Suprapubic skin (tissue), 3 donors: ENCODE measurements at regions not wholly inside any gene's neighbourhood (a gene's known extent, or its start where the extent isn't known, plus 50 kb on each side); places are given as distances from the start of the nearest gene placed in this dataset.

Source experiments
- CTCF ChIP-seq, 2 donors: fragments of 200-600 bp in 1 of 2; fragments of 450-650 bp in 1 of 2; sonication (generic) in 1 of 2; IDR thresholded peaks; one replicate each; pipeline ENCODE4 v1.5.1; 2016 to 2019; ENCODE audit warnings: antibody characterized with exemption in 2 of 2, mild to moderate bottlenecking in 1 of 2, moderate library complexity in 1 of 2
- POLR2A ChIP-seq, 2 donors: fragments of 450-650 bp; IDR thresholded peaks; one replicate each; pipeline ENCODE4 v1.6.1; 2017; ENCODE audit warnings: antibody characterized with exemption in 2 of 2, mild to moderate bottlenecking in 2 of 2, moderate library complexity in 2 of 2

- TF ChIP-seq CTCF (IDR thresholded peaks at IDR 0.05) = no peak
- no peak for TF ChIP-seq POLR2A (IDR thresholded peaks at IDR 0.05)
Measured at GRCh38 chrX:96433409-96434077, 251.1 kb upstream of the DIAPH2 start.
